CD4-positive, alpha-beta T cell treated with Interleukin-2 at 100 ng/mL for 4 hours (primary cell): ENCODE measurements at regions not wholly inside any gene's neighbourhood (a gene's known extent, or its start where the extent isn't known, plus 50 kb on each side); places are given as distances from the start of the nearest gene placed in this dataset.

ENCODE experiments used
- DNase-seq: peaks from one replicate; pipeline ENCODE4 v3.0.0-alpha.2; 2020; ENCODE audit warnings: low spot score

GRCh38 chr2:18889565-18890332 is 300.4 kb upstream of the NT5C1B start:
- no peak for DNase-seq

DNA sequence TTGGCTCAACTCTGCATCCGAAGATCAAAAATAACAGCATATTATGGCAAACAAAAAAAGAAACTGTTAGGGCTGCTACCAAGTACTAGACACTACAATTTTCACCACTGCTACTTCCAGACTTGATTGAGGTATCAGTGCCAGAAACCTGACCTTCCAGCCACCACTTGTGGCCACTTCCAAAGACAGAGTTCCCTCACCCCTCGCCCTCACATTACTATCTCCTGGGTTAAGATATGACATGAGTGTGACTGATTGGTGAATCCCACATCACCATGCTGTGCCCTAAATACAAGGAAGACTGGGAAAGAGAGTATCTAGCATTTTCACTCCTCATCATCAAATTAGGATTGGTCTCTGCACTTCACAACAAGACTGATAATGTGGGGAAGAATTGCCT is 296.1 kb upstream of the NT5C1B start:
- DNase-seq = no peak

GRCh38 chr2:18883616-18884456 is 294.5 kb upstream of the NT5C1B start:
- DNase-seq = no peak

DNA sequence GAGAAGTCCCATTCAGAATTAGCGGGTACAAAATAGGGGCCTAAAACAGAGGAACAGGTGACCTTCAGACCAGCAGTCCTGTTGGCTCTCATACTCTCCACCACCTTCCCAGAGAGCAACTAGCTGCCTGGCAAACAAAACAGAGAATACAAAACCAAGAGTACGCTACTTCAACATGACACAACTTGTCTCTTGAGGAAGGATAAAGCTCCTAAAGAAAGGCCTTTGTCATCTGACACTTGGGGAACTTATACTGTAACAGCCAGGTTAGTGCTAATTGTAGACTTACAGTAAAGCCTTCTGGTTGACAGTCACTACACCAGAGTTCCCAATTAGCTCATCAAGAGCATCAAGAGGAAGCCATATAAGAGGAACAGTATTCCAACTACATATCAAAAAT is 282.1 kb upstream of the NT5C1B start:
- DNase-seq = no peak

DNA sequence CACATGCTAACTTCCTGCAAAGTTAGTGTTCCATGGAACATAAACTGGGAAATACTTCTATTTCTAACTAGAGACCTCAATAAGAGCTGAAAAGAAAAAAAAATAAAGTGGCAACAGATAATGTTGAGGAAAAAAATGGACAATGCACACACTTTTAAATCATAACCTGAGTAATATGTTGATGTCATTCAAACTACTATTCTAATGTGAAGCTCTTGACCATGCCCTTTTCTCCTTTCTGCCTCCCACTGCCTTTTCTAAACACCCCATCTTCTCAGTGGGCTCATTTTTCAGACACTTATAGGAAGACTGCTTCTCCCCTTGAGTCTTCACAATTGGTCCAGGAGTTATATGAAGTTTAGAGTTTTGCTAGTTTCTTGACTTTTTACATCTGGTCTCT is 280.9 kb upstream of the NT5C1B start:
- DNase-seq = no peak

DNA sequence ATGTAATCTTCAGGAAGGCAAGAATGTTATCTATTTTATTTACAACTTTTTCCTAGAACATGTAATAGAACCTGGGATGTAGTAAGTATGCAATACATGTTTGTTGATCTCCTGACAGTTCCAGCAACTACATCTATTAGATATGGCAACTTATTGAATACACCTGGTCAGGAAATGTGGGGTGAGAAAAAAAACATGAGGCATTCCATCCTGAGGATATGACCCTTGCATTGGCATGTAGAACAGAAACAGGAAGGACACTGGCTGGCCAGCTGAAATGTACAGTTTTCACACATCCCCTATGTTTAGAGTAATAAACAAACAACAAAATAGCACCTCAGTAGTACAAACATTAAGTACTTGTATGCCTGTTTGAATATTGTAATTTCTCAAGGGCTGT is 272.6 kb upstream of the NT5C1B start:
- no peak for DNase-seq

GRCh38 chr2:18860179-18860578 is 270.8 kb upstream of the NT5C1B start:
- DNase-seq = no peak

DNA sequence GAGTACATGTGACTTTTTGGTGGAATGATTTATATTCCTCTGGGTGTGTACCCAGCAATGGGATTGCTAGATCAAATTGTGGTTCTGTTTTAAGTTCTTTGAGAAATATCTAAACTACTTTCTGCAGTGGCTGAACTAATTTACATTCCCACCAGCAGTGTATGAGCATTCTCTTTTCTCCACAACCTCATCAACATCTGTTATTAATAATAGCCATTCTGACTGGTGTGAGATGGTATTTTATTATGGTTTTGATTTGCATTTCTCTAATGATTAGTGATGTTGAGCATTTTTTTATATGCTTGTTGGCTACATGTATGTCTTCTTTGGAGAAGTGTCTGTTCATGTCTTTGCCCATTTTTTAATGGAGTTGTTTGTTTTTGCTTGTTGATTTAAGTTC is 267.4 kb upstream of the NT5C1B start:
- no peak for DNase-seq

DNA sequence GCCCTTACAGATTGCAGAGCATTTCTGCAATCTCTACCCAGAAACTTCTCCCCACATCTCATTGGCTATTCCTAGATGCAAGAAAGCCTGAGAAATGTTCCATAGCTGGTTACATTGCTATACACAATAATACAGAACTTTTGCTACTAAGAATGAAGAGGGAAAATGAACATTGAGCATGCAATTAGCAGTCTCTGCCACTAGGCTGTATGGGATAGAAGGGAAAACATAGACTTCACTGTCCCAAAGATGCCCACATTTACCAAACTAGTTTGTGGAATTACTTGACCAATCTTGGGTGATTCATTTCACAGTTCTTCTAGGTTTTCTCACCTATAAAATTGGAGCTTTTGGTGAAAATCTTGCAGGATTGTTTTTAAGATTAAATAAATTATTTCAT is 265.7 kb upstream of the NT5C1B start:
- DNase-seq = no peak

GRCh38 chr2:18849841-18850578 is 260.6 kb upstream of the NT5C1B start:
- DNase-seq = no peak

GRCh38 chr2:18848646-18849045 is 259.3 kb upstream of the NT5C1B start:
- DNase-seq = no peak

DNA sequence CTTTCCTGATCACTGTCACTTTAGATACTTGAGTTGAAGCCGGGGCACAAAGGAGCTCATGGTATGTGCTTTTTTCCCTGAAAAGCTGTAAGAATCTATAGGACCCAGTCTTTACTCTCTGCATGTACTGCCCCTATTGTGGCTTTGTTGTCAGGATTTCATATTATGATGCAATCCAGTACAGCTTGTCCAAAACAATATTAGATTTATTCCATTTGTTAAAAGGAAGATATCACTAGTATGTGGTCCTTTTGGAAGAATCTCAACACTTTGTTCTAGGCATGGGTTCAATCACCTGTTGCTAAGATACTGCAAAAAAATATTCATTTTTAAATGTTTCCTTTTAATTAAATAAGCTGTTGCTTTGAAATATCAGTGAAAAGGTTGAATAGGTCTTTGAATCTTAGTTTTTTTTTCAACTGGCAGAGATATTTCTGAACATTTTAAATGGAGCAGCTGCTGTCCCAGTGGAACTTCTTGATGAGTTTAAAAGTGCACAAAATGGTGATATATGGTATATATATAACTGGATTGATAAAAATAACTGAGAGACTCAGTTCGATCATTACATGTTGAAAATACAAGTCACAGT is 256.6 kb upstream of the NT5C1B start:
- no peak for DNase-seq

- no peak for DNase-seq
These were observed 253.5 kb upstream of the NT5C1B start for GRCh38 chr2:18842836-18843235.

- DNase-seq = no peak
These were observed 252.1 kb upstream of the NT5C1B start for GRCh38 chr2:18841248-18842150.

DNA sequence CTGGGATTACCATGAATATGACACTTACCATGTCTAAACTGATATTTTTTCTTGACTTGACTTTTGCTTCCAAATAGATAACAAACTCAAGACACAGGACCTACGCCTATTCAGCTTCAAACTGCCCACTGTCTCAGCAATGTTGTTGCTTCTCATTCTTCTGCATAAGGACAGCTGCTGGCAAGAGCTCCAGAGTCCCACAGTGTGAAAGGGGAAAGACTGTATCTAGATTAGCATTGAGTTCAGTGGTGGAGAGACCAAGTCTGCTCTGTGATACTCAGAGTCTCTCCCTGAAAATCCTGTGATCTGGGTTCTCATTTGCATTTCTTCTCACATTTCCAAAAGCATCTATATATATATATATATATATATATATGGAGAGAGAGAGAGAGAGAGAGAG is 247.9 kb upstream of the NT5C1B start:
- DNase-seq = no peak

GRCh38 chr2:18836436-18836835 is 247.1 kb upstream of the NT5C1B start:
- no peak for DNase-seq

GRCh38 chr2:18835787-18836186 is 246.4 kb upstream of the NT5C1B start:
- no peak for DNase-seq

DNA sequence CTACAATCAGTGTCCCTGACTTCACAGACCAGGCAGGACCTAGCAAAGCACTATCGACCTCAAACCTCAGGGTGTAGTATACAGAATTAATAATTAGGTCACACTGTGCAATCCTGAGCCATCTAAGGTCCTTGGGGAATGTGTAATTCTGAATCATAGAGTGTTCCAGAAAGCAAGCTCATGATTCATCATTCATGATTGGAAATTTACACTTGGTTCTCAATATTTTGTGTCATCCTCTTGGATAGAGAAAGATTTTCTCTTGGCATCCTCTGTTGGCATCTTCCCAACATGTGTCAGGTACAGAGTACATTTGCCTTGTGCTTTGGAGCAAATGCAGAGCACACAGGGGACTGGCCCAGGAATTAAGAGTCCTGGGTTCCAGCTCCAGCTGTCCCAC is 245.0 kb upstream of the NT5C1B start:
- no peak for DNase-seq

DNA sequence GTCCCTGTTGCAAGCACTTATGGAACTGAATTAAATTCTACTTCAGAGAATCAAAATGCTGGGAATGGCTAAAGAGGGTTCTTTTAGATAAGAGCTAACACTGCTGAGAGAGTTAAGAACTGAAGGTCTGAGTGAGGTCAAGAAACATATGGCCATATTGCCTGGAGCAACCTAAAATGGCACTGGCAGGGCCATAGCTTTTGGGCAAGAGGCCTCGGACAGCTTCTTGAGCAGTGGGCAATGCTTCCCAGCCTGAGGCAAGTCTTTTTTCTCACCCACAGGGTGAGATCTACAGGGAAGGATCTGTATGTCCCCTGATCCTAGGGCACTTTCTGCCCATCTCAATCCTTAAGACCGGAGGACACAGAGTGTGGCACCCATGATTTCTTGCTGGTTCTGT is 244.6 kb upstream of the NT5C1B start:
- no peak for DNase-seq

GRCh38 chr2:18831916-18832510 is 242.6 kb upstream of the NT5C1B start:
- no peak for DNase-seq

- DNase-seq = no peak
These were observed 241.6 kb upstream of the NT5C1B start for GRCh38 chr2:18830962-18831361.
